Pons (tissue), 1 donor: ENCODE measurements at regions not wholly inside any gene's neighbourhood (a gene's known extent, or its start where the extent isn't known, plus 50 kb on each side); places are given as distances from the start of the nearest gene placed in this dataset.
"Not testable (repeated sequence)": the region's sequence is repeated elsewhere in the genome, so short reads cannot be mapped to it uniquely, and the experiment has no call there.

ENCODE experiments used
- DNase-seq: peaks from one replicate; pipeline ENCODE4 v3.0.0-alpha.2; 2016; ENCODE audit warnings: low spot score

DNA sequence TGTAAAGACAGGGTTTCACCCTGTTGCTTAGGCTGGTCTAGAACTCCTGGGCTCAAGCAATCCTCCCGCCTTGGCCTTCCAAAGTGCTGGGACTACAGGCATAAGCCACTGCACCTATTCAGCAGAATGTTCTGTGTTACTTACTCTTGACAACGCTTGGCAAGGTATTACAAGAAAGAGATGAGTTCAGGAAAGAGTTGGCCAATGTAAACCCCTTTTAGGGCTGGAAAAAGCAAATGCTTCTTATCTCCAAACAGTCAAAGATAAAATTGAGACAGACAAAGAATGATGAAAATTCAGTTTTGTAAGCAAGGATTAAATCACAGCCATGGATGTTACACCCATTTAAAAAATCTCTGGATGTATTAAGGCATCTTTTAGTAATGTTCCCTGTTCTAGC, 114.0 kb upstream of the PODXL start:
- DNase-seq, result no peak

GRCh38 chr7:131667699-131668098, 111.3 kb upstream of the PODXL start:
- no peak for DNase-seq

GRCh38 chr7:131665021-131665420, 108.6 kb upstream of the PODXL start:
- no peak for DNase-seq

- DNase-seq, result no peak
Measured at GRCh38 chr7:131664570-131664969, 108.1 kb upstream of the PODXL start.

GRCh38 chr7:131662301-131662873, 106.0 kb upstream of the PODXL start:
- DNase-seq, result not testable (repeated sequence)

- DNase-seq, result no peak
Measured at GRCh38 chr7:131657881-131658280, 101.5 kb upstream of the PODXL start.

DNA sequence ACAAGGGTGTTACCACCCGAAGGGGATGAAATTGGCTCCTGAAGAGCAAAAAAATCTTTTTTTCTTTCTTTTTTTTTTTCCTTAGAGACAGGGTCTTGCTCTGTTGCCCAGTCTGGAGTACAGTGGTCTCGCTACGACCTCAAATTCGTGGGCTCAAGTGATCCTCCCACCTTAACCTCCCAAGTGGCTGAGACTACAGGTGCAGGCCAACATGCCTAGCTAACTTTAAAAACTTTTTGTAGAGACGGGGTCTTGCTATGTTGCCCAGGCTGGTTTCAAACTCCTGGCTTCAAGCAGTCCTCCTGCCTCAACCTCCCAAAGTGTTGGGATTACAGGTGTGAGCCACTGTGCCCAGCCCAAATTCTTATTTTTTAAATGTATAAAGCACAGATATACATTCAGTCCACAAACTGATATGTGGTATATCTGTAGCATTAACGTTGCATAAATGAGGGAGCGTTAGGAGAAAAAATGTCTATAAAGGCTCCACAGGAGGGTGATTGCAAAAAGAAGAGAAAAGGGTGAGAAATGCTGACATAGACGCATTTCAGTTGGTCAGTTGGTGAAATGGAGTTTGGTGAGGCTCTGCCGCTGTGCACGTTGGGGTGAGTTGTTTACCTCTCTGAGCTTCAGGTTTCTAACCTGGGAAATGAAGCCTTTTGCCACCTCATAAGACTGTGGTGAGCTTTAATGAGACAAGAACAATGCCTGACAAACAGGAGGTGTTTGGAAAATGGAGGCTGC, 100.7 kb upstream of the PODXL start:
- DNase-seq, result no peak

- DNase-seq, result no peak
Measured at GRCh38 chr7:131655866-131656265, 99.4 kb upstream of the PODXL start.

DNA sequence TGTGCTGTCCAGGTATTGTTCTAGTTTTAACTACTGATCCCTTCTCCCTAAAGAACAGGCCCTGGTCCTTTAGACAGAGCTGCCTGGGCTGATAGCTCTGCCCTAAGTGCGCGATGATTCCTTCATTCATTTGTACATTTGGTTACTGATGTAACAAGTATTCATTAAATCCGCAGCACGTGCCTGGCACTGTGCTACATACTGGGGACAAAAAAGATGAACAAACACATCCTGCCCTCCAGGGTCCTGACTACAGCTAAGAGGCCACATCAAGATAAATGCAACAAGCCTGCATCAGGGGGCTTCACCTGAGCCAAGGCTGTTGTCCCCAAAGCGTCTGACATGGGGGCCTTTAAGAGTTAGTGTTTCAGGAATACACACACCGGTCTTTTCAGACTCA, 99.0 kb upstream of the PODXL start:
- DNase-seq, result no peak

DNA sequence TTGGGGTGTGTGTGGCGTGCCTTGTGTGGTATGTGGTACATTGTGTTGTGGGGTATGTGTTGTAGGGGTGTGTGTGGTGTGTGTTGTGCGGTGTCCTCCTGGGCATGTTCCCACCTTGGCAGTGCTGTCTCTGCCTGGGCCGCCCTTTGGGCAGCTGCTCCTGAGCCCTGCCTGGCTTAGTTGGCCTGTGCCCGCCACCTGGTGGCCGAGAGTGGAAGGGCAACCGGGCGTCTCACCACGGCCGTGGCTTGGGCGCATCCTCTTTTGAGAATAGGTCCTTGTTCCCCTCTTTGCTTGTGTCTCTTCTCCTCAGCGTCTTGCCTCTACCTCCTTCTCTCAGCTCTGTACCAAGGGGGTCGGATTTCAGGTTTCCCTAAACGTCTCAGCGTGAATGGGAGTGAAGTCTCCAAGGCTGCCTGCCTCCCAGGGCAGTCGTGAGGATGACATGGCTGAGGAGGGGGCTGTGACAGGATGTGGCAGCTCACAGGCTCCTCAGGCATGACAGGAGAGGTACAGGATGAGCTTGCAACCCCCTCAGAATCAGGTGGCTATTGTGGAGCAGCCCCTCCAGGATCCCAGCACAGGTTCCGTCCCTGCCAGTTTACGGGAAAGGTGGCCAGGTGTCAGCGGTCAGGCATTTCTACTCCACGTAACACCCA, 98.4 kb upstream of the PODXL start:
- peak; percentile 56 for DNase-seq

- no peak for DNase-seq
Measured at GRCh38 chr7:131654249-131654558, 97.8 kb upstream of the PODXL start.

GRCh38 chr7:131653418-131654248, 97.2 kb upstream of the PODXL start:
- DNase-seq, result no peak

DNA sequence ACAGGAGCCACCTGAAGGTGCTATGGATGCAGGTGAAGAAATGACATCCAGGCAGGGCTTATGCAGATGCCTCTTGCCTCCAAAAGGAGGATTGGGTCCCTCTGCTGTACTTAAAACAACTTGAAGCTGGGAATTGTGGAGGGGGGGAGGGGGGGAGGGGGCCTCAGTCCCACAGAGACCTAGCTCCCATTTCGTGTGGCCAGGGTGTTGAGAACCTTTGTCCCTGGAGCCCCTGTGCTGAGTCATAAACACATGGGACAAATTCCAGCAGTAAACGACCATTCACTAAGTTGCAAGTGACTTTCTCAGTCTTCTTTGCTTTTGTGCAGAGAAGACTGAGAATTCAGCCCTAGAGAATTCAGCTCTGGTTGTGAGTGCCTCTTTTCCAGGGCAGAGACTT, 96.5 kb upstream of the PODXL start:
- no peak for DNase-seq

GRCh38 chr7:131652194-131652593, 95.8 kb upstream of the PODXL start:
- DNase-seq, result no peak

GRCh38 chr7:131649879-131650278, 93.5 kb upstream of the PODXL start:
- no peak for DNase-seq

DNA sequence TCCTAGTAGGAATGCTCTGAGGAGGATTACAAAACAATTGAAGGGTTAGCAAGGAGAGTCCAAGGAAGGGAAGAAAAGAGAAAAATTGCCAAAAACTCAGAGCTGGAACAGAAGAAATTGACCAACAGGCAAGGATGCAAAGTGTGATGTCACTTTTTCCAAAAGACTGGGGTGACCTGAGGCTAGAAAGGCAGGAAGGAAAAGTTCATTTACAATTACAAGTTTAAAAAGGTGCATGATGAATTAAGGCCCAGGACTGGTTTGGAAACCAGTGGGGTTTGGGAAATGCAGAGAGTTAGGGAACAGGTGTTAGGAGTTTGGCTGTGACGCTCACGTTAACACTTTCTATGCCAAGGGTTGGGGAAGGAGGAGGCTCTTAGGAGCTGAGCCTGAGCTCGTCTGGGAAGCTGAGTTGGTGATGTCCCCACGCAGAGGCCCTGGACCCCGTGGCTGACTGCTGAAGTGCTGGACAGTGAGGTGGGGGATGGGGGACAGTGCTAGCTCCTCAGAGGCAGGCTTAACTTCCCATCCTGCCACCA, 92.6 kb upstream of the PODXL start:
- no peak for DNase-seq

- DNase-seq, result no peak
Measured at GRCh38 chr7:131648491-131648890, 92.1 kb upstream of the PODXL start.

DNA sequence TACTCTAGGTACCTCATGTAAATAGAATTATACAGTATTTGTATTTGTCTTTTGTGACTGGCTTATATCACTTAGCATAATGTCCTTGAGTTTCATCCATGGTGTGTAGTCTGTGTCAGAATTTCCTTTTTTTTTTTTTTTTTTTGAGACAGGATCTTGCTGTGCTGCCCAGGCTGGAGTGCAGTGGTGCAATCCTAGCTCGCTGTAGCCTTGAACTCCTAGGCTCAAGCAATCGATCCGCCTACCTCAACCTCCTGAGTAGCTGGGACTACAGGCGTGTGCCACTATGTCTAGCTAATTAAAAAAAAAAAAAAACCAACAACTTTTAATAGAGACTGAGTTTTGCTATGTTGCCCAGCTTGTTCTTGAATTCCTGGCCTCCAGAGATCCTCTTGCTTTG, 89.8 kb upstream of the PODXL start:
- no peak for DNase-seq

GRCh38 chr7:131642429-131642828, 86.0 kb upstream of the PODXL start:
- DNase-seq, result no peak

- no peak for DNase-seq
Measured at GRCh38 chr7:131640686-131641085, 84.3 kb upstream of the PODXL start.

GRCh38 chr7:131638641-131639430, 82.4 kb upstream of the PODXL start:
- no peak for DNase-seq

DNA sequence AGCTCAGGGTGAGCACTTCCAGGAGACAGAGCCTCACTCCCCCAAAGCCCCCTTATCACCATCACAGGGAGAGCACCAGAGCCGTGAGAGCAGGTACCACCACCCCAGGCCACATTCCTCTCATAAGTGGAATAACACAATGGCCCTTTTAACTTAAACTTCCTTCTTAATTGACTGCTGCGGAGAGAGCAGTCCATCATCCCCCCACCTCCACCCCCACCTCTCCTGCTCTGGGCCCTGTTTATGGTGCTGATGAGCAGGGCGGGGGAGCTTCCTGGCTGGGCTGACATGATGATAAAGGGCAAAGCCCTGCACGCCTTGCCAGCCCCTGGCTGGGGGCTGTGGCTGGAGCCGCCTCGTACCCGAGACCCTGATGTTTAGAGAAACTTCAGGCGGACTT, 81.4 kb upstream of the PODXL start:
- DNase-seq, result no peak
